Central memory CD8-positive, alpha-beta T cell (primary cell): ENCODE measurements at regions not wholly inside any gene's neighbourhood (a gene's known extent, or its start where the extent isn't known, plus 50 kb on each side); places are given as distances from the start of the nearest gene placed in this dataset.
"Not testable (repeated sequence)": the region's sequence is repeated elsewhere in the genome, so short reads cannot be mapped to it uniquely, and the experiment has no call there.

Experiments used
- ATAC-seq: fragments of 150-1000 bp; cut with Tn5 transposase; replicated peaks from 2 replicates; pipeline ENCODE4 v1.10.0; 2022; ENCODE audit warnings: mild to moderate bottlenecking, moderate FRiP score, moderate number of reproducible peaks; ENCODE audit not compliant: poor library complexity, severe bottlenecking; ENCODE audit errors: extremely low read depth
- DNase-seq, 2 donors: peaks; one replicate each; pipeline ENCODE4 v3.0.0; 2021; ENCODE audit warnings: low spot score in 2 of 2
- H3K27ac Mint-ChIP-seq: one replicate; pipeline ENCODE4 v1.8.0; 2022; ENCODE audit warnings: low read depth, mild to moderate bottlenecking, moderate library complexity, mixed read lengths
- H3K27me3 Mint-ChIP-seq: one replicate; pipeline ENCODE4 v1.8.0; 2022; ENCODE audit warnings: mixed read lengths
- H3K36me3 Mint-ChIP-seq: one replicate; pipeline ENCODE4 v1.8.0; 2022; ENCODE audit warnings: mild to moderate bottlenecking, moderate library complexity, mixed read lengths; ENCODE audit not compliant: insufficient read depth
- H3K4me1 Mint-ChIP-seq: one replicate; pipeline ENCODE4 v1.8.0; 2022; ENCODE audit warnings: mixed read lengths
- H3K4me3 Mint-ChIP-seq: one replicate; pipeline ENCODE4 v1.8.0; 2022; ENCODE audit warnings: mild to moderate bottlenecking, moderate library complexity, mixed read lengths
- H3K9me3 Mint-ChIP-seq: one replicate; pipeline ENCODE4 v1.8.0; 2022; ENCODE audit warnings: mixed read lengths

GRCh38 chr14:42523666-42524065 lies 917.0 kb downstream of the LRFN5 start:
- DNase-seq (no peak), ATAC-seq (no peak)
- Mint-ChIP-seq H3K36me3 (no peaks in the 10 kb centered on the region), H3K27me3 (no peaks in the 10 kb centered on the region), H3K4me1 (no peaks in the 10 kb centered on the region), H3K4me3 (no peak overlapping the region), H3K9me3 (peaks cover 10% of the 10 kb centered on the region), H3K27ac (no peak overlapping the region)

DNA sequence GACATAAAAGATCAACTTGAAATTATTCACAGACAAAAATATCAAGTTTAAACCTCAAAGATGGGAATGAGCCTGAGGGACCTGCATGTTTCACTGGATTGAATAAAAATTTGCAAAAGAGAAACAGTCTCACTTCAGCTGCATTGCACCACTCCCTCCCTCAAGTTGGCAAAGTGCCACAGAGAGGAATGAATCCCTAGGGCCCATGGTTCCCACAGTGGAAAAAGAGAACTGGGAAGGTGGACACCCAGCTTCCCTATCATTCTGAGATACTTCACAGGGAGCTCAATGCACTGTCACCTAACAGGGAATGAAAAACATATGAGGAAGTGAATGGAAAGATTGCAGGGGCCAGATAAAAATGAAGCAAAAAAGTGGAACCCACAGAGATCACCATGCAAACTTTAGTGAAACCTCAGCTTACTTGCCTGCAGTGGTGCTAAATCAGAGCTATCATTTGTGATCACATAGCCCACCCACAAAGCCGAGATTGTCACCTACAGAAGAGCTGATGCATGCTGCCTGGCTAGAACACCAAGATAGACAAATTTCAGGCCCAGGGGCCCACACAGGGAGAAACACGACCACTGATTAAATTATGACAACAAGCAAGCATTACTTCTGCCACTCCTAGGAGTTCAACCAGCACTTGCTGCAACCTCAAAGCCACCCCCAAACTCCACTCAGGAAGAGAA lies 911.3 kb downstream of the LRFN5 start:
- no peaks in the 10 kb centered on the region for H3K27me3 Mint-ChIP-seq
- no peaks in the 10 kb centered on the region for H3K4me1 Mint-ChIP-seq
- DNase-seq (no peak), ATAC-seq (no peak)
- no peaks in the 10 kb centered on the region for H3K36me3 Mint-ChIP-seq
- H3K9me3 Mint-ChIP-seq = peaks cover 17% of the 10 kb centered on the region
- H3K27ac Mint-ChIP-seq = no peak overlapping the region
- H3K4me3 Mint-ChIP-seq = no peak overlapping the region

DNA sequence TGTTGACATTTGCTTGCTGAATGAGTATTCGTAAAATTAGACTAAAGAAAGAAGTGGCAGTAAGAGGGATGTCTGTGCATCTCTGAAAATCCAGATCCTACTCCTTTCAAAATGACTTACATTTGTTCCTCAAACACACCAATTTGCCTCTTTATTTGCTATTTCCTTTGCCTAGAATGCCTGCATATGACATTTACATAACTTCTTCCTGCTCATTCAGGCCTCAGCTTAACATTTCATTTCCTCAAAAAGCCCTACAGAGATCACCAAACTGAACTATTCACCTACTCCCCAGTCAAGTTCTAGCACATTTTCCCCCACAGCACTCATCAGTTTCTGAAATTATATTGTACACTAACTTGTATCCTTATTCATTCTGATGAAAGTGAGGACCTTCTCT lies 907.2 kb downstream of the LRFN5 start:
- Mint-ChIP-seq H3K27me3 (no peaks in the 10 kb centered on the region), H3K4me1 (no peaks in the 10 kb centered on the region), H3K36me3 (no peaks in the 10 kb centered on the region), H3K9me3 (peaks cover 25% of the 10 kb centered on the region), H3K27ac (no peak overlapping the region), H3K4me3 (no peak overlapping the region)
- DNase-seq (no peak), ATAC-seq (no peak)

DNA sequence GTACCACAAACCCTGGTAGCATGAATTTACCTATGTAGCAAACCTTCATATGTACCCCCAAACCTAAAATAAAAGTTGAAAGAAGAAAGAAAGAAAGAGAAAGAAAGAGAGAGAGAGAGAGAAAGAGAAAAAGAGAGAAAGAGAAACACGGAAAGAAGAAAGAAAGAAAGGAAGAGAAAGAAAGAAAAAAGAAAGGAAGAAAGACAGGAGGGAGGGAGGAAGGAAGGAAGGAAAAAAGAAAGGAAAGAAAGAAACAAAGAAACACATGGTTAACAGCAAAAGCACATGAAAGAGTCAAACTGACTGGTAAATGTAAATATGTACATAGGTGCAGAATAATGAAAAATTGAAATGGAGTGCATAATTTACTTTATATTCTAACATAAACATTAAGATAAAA lies 903.4 kb downstream of the LRFN5 start:
- peaks cover 46% of the 10 kb centered on the region for H3K9me3 Mint-ChIP-seq
- H3K4me1 Mint-ChIP-seq = no peaks in the 10 kb centered on the region
- H3K36me3 Mint-ChIP-seq = no peaks in the 10 kb centered on the region
- ATAC-seq (no peak), DNase-seq (no peak)
- no peaks in the 10 kb centered on the region for H3K27me3 Mint-ChIP-seq
- H3K27ac Mint-ChIP-seq = no peak overlapping the region
- no peak overlapping the region for H3K4me3 Mint-ChIP-seq

DNA sequence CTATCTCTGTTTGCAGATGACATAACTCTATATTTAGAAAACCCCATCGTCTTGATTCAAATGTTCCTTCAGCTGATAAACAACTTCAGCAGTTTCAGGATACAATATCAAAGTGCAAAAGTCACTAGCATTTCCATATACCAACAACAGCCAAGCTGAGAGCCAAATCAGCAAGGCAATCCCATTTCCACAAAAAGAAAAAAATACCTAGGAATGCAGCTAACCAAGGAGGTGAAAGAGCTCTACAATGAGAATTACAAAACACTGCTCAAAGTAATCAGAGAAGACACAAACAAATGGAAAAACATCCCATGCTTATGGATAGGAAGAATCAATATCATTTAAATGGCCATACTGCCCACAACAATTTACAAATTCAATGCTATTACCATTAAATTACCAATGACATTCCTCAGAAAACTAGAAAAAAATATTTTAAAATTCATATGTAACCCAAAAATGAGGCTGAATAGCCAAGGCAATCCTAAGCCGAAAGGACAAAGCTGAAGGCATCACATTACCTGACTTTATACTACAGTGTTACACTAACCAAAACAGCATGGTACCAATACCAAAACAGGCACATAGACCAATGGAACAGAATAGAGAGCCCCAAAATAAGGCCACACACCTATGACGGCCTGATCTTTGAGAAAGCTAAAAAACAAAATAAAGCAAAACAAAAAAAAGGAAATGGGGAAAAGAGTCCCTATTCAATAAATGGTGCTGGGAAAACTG lies 901.7 kb downstream of the LRFN5 start:
- peaks cover 38% of the 10 kb centered on the region for H3K9me3 Mint-ChIP-seq
- H3K27ac Mint-ChIP-seq = no peak overlapping the region
- DNase-seq (no peak), ATAC-seq (no peak)
- no peak overlapping the region for H3K4me3 Mint-ChIP-seq
- no peaks in the 10 kb centered on the region for H3K27me3 Mint-ChIP-seq
- H3K36me3 Mint-ChIP-seq = no peaks in the 10 kb centered on the region
- H3K4me1 Mint-ChIP-seq = no peaks in the 10 kb centered on the region

GRCh38 chr14:42504433-42504832 lies 897.8 kb downstream of the LRFN5 start:
- H3K4me3 Mint-ChIP-seq = no peak overlapping the region
- DNase-seq = no peak
- no peak overlapping the region for H3K27ac Mint-ChIP-seq
- H3K4me1 Mint-ChIP-seq = no peaks in the 10 kb centered on the region
- H3K27me3 Mint-ChIP-seq = no peaks in the 10 kb centered on the region
- ATAC-seq = no peak
- H3K36me3 Mint-ChIP-seq = no peaks in the 10 kb centered on the region
- H3K9me3 Mint-ChIP-seq = peaks cover 21% of the 10 kb centered on the region

DNA sequence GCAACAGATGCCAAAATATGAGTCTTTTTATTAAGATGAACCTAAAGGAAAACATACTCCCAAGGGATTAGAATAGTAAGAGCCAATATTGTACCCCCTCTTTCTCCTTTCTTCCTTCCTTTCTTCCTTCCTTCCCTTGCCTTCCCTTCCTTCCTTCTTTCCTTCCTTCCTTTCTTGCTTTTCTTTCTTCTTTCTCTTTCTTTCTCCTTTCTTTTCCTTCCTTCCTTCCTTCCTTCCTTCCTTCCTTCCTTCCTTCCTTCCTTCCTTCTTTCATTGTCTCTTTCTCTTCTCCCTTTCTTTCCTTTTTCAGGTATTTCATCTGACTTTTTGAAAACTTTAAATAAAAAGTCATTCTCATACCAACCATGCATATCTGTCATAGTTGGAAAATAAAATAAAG lies 892.5 kb downstream of the LRFN5 start:
- ATAC-seq (no peak), DNase-seq (no peak)
- peaks cover 10% of the 10 kb centered on the region for H3K9me3 Mint-ChIP-seq
- H3K4me3 Mint-ChIP-seq = no peak overlapping the region
- no peak overlapping the region for H3K27ac Mint-ChIP-seq
- no peaks in the 10 kb centered on the region for H3K27me3 Mint-ChIP-seq
- no peaks in the 10 kb centered on the region for H3K4me1 Mint-ChIP-seq
- no peaks in the 10 kb centered on the region for H3K36me3 Mint-ChIP-seq

DNA sequence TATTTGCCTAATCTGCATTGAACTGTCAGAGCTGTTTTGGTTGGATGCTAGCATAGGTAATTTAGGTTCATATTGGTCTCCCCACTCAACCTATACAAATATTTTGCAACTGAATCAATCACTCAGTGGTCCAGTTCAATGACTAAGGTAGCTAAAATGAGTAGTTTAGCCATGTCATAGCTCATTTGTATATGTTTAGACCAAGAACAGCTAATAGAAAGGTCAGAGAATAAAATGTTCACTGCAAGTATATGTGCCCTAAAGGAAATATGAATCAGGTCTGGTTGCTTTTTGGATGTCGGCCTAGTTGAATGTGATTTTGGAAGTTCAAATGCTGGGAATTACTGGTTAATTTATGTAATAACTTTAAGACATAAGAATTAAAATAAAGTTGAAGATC lies 883.9 kb downstream of the LRFN5 start:
- H3K27me3 Mint-ChIP-seq = no peaks in the 10 kb centered on the region
- DNase-seq (no peak), ATAC-seq (no peak)
- H3K27ac Mint-ChIP-seq = no peak overlapping the region
- H3K9me3 Mint-ChIP-seq = peaks cover 12% of the 10 kb centered on the region
- H3K4me3 Mint-ChIP-seq = no peak overlapping the region
- no peaks in the 10 kb centered on the region for H3K36me3 Mint-ChIP-seq
- H3K4me1 Mint-ChIP-seq = no peaks in the 10 kb centered on the region

GRCh38 chr14:42488965-42489364 lies 882.3 kb downstream of the LRFN5 start:
- no peaks in the 10 kb centered on the region for H3K27me3 Mint-ChIP-seq
- H3K4me3 Mint-ChIP-seq = no peak overlapping the region
- DNase-seq = no peak
- H3K36me3 Mint-ChIP-seq = no peaks in the 10 kb centered on the region
- no peak for ATAC-seq
- H3K9me3 Mint-ChIP-seq = peaks cover 12% of the 10 kb centered on the region
- H3K4me1 Mint-ChIP-seq = no peaks in the 10 kb centered on the region
- no peak overlapping the region for H3K27ac Mint-ChIP-seq

- not testable (repeated sequence) for H3K27me3 Mint-ChIP-seq, ATAC-seq, DNase-seq, H3K36me3 Mint-ChIP-seq, H3K9me3 Mint-ChIP-seq, H3K4me3 Mint-ChIP-seq, H3K4me1 Mint-ChIP-seq, H3K27ac Mint-ChIP-seq
These were observed 875.8 kb downstream of the LRFN5 start for GRCh38 chr14:42482345-42482971.

DNA sequence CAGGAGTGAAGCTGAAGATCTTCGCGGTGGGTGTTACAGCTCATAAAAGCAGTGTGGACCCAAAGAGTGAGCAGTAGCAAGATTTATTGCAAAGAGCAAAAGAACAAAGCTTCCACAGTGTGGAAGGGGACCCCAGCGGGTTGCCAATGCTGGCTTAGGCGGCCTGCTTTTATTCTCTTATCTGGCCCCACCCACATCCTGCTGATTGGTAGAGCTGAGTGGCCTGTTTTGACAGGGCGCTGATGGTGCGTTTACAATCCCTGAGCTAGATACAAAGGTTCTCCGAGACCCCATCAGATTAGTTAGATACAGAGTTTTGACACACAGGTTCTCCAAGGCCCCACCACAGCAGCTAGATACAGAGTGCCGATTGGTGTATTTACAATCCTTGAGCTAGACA lies 875.0 kb downstream of the LRFN5 start:
- not testable (repeated sequence) for DNase-seq, H3K36me3 Mint-ChIP-seq, ATAC-seq, H3K27ac Mint-ChIP-seq, H3K4me3 Mint-ChIP-seq, H3K9me3 Mint-ChIP-seq, H3K4me1 Mint-ChIP-seq, H3K27me3 Mint-ChIP-seq

GRCh38 chr14:42480255-42480654 lies 873.6 kb downstream of the LRFN5 start:
- H3K36me3 Mint-ChIP-seq = no peaks in the 10 kb centered on the region
- H3K4me1 Mint-ChIP-seq = no peaks in the 10 kb centered on the region
- H3K27me3 Mint-ChIP-seq = no peaks in the 10 kb centered on the region
- DNase-seq (no peak), ATAC-seq (no peak)
- no peak overlapping the region for H3K4me3 Mint-ChIP-seq
- H3K9me3 Mint-ChIP-seq = peaks cover 6% of the 10 kb centered on the region
- H3K27ac Mint-ChIP-seq = no peak overlapping the region

DNA sequence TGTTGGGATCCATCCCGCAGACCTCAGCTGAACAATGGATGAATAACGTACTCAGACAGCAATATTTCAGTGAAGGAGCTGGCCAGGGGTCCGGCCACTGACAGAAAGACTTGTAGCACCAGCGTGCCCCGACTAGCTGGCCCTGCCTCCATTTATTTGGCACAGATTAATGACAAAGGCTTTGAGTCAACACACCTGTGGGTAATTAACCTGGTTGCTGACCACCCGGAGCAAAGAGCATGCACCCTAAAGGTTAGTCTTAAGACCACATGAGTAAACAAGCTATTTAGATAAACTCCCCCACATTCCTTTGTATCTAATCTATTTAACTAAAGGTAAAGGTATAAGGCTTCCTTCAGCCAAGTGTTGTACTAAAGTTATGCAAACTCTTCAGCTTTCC lies 868.6 kb downstream of the LRFN5 start:
- no peak overlapping the region for H3K27ac Mint-ChIP-seq

More for the DNA sequence above, 868.6 kb downstream of the LRFN5 start:
- peaks cover 23% of the 10 kb centered on the region for H3K9me3 Mint-ChIP-seq
- H3K27me3 Mint-ChIP-seq = no peaks in the 10 kb centered on the region
- no peaks in the 10 kb centered on the region for H3K4me1 Mint-ChIP-seq
- ATAC-seq = no peak
- H3K4me3 Mint-ChIP-seq = no peak overlapping the region
- H3K36me3 Mint-ChIP-seq = no peaks in the 10 kb centered on the region
- no peak for DNase-seq
